Vagina (tissue), 2 donors: ENCODE measurements at regions not wholly inside any gene's neighbourhood (a gene's known extent, or its start where the extent isn't known, plus 50 kb on each side); places are given as distances from the start of the nearest gene placed in this dataset.

ENCODE experiments used
- POLR2AphosphoS5 ChIP-seq, 2 donors: sonication (generic); formaldehyde crosslinking; IDR thresholded peaks; one replicate each; pipeline ENCODE4 v1.9.0; 2017; ENCODE audit warnings: antibody characterized with exemption in 2 of 2, mild to moderate bottlenecking in 2 of 2, low read depth in 1 of 2; ENCODE audit not compliant: insufficient read depth in 1 of 2
- TF ChIP-seq, protein P1 (sequence below), 3 experiments: fragments of 450-650 bp in 2 of 3; fragments of 200-600 bp in 1 of 3; sonication (generic) in 1 of 3; IDR thresholded peaks; one replicate each; pipeline ENCODE4 v1.5.1; 2017 to 2019; ENCODE audit warnings: antibody characterized with exemption in 3 of 3, mild to moderate bottlenecking in 2 of 3, moderate library complexity in 2 of 3

DNA sequence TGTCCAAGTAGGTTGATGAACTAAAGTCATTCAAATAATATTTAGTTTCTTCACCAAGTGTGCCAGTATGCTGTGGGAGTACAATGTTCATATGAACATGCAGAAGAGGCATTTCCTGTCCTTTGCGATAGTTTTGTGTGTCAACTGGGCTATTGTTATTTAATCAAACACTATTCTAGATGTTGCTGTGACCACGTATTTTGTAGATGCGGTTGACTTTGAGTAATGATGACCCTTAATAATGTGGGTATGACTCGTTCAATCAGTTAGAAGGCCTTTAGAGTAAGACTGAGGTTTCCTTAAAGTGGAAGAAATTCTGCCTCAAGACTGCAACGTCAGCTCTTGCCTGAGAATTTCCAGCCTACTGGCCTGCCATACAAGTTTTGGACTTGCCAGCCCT is 470.7 kb upstream of the CBLB start:
- TF ChIP-seq POLR2AphosphoS5 (IDR thresholded peaks at IDR 0.05; ENCODE audit: insufficient read depth in 1 of 2, low read depth in 1 of 2) = no peak
- TF ChIP-seq, protein P1, sequence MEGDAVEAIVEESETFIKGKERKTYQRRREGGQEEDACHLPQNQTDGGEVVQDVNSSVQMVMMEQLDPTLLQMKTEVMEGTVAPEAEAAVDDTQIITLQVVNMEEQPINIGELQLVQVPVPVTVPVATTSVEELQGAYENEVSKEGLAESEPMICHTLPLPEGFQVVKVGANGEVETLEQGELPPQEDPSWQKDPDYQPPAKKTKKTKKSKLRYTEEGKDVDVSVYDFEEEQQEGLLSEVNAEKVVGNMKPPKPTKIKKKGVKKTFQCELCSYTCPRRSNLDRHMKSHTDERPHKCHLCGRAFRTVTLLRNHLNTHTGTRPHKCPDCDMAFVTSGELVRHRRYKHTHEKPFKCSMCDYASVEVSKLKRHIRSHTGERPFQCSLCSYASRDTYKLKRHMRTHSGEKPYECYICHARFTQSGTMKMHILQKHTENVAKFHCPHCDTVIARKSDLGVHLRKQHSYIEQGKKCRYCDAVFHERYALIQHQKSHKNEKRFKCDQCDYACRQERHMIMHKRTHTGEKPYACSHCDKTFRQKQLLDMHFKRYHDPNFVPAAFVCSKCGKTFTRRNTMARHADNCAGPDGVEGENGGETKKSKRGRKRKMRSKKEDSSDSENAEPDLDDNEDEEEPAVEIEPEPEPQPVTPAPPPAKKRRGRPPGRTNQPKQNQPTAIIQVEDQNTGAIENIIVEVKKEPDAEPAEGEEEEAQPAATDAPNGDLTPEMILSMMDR (IDR thresholded peaks at IDR 0.05) = no peak
